Gastroesophageal sphincter (tissue), 3 donors: ENCODE measurements at regions not wholly inside any gene's neighbourhood (a gene's known extent, or its start where the extent isn't known, plus 50 kb on each side); places are given as distances from the start of the nearest gene placed in this dataset.

Source experiments
- CTCF ChIP-seq, 4 experiments: fragments of 200-600 bp in 2 of 4; fragments of 450-650 bp in 2 of 4; sonication (generic) in 1 of 4; IDR thresholded peaks; one replicate each; pipeline ENCODE4 v1.5.1; 2017 to 2019; ENCODE audit warnings: antibody characterized with exemption in 4 of 4, mild to moderate bottlenecking in 2 of 4, moderate library complexity in 2 of 4
- POLR2A ChIP-seq, 2 donors: fragments of 450-650 bp; IDR thresholded peaks; one replicate each; pipeline ENCODE4 v1.6.1; 2017; ENCODE audit warnings: antibody characterized with exemption in 2 of 2, mild to moderate bottlenecking in 2 of 2, moderate library complexity in 1 of 2

GRCh38 chr6:156026486-156027247, 571.0 kb upstream of the NOX3 start:
- TF ChIP-seq POLR2A (IDR thresholded peaks at IDR 0.05), result no peak
- no peak for TF ChIP-seq CTCF (IDR thresholded peaks at IDR 0.05)
